ENCODE measurements at regions not wholly inside any gene's neighbourhood (a gene's known extent, or its start where the extent isn't known, plus 50 kb on each side); places are given as distances from the start of the nearest gene placed in this dataset.

DNA sequence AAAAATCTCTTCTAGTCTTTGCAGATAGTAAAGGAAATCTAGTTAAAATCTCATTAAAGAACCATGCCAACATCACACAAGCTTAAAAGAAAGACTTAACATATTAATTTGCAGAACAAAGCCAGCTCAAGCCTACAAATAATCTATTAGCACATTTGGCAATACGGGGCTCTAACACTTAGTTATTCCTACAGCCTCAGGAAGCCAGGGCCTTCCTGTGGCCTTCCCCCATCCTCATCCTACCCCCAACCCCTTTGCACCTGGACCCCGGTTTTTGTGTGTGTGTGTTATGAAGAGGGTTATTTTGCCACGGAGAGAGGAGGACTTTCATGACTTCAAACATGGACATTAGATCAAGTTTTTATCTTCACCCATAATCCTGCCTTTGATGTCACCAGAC lies 64.6 kb downstream of the FOXB2 start:
- H2AFZ ChIP-seq (ENCODE audit: control insufficient read depth, low read length), result no peak overlapping the region
- no peaks in the 10 kb centered on the region for H3K4me1 ChIP-seq (ENCODE audit: control insufficient read depth, extremely low read depth, insufficient read depth, low read length)
- no peak overlapping the region for H3K9ac ChIP-seq (ENCODE audit: control insufficient read depth, extremely low read depth, insufficient read depth, low read length)
- no peaks in the 10 kb centered on the region for H3K36me3 ChIP-seq (ENCODE audit: control insufficient read depth in 2 of 2, extremely low read depth in 1 of 2, insufficient read depth in 2 of 2, low read length in 2 of 2)
- dilution Hi-C loops (cut with MboI; ENCODE audit: extremely low pct_ligation_motif_present, low sequenced_read_pairs), result no loop called here
- no peaks in the 10 kb centered on the region for H3K79me2 ChIP-seq (ENCODE audit: control insufficient read depth, insufficient read depth, low read length)
- H3K4me2 ChIP-seq (ENCODE audit: control insufficient read depth, extremely low read depth, insufficient read depth, low read depth, low read length), result no peak overlapping the region
- no peaks in the 10 kb centered on the region for H3K9me1 ChIP-seq (ENCODE audit: control insufficient read depth, extremely low read depth, insufficient read depth, low read length)
- no peak for TF ChIP-seq EZH2 (IDR thresholded peaks at IDR 0.05; ENCODE audit: low read length)
- TF ChIP-seq, protein P1, sequence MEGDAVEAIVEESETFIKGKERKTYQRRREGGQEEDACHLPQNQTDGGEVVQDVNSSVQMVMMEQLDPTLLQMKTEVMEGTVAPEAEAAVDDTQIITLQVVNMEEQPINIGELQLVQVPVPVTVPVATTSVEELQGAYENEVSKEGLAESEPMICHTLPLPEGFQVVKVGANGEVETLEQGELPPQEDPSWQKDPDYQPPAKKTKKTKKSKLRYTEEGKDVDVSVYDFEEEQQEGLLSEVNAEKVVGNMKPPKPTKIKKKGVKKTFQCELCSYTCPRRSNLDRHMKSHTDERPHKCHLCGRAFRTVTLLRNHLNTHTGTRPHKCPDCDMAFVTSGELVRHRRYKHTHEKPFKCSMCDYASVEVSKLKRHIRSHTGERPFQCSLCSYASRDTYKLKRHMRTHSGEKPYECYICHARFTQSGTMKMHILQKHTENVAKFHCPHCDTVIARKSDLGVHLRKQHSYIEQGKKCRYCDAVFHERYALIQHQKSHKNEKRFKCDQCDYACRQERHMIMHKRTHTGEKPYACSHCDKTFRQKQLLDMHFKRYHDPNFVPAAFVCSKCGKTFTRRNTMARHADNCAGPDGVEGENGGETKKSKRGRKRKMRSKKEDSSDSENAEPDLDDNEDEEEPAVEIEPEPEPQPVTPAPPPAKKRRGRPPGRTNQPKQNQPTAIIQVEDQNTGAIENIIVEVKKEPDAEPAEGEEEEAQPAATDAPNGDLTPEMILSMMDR (optimal IDR thresholded peaks at IDR 0.05 in 1 of 3, IDR thresholded peaks at IDR 0.05 in 1 of 3, conservative IDR thresholded peaks at IDR 0.05 in 1 of 3; ENCODE audit: extremely low read depth in 1 of 3, insufficient read depth in 2 of 3, low read length in 3 of 3), result no peak
- no peak overlapping the region for H3K27ac ChIP-seq (ENCODE audit: control insufficient read depth, insufficient read depth, low read length)
- no peak overlapping the region for H3K4me3 ChIP-seq (ENCODE audit: control insufficient read depth in 2 of 3, extremely low read depth in 1 of 3, insufficient read depth in 2 of 3, low read depth in 1 of 3, low read length in 3 of 3)
- H4K20me1 ChIP-seq (ENCODE audit: control insufficient read depth, extremely low read depth, insufficient read depth, low read length), result no peaks in the 10 kb centered on the region
- FAIRE-seq, result no peak
- DNase-seq (ENCODE audit: low read depth, low spot score), result no peak
- H3K9me3 ChIP-seq (ENCODE audit: control insufficient read depth, low read depth, low read length), result no peaks in the 10 kb centered on the region
- peaks cover 5% of the 10 kb centered on the region for H3K27me3 ChIP-seq (ENCODE audit: control insufficient read depth, extremely low read depth, insufficient read depth, low read length)

DNA sequence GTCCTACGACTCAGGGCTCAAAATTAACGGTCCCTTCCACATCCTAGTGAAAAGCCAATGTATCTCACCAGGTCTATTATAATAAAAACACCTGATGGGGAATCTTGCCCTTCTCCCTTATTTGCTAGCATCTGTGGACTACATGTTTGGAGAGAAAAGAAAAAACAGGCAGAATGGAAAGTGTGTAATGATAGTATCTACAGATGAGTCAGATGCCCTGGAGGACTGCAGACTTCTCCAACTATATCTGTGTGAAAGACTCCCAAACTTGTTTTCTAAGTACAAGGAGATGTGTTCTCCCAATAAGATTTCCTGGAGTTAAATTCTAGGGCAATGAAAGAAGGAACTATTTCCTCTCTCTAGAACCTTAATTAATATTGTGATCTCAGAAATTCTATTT lies 66.0 kb downstream of the FOXB2 start:
- H3K4me1 ChIP-seq (ENCODE audit: control insufficient read depth, extremely low read depth, insufficient read depth, low read length), result no peaks in the 10 kb centered on the region
- FAIRE-seq (no peak), DNase-seq (ENCODE audit: low read depth, low spot score) (no peak)
- H3K27me3 ChIP-seq (ENCODE audit: control insufficient read depth, extremely low read depth, insufficient read depth, low read length), result peaks cover 5% of the 10 kb centered on the region
- H3K36me3 ChIP-seq (ENCODE audit: control insufficient read depth in 2 of 2, extremely low read depth in 1 of 2, insufficient read depth in 2 of 2, low read length in 2 of 2), result no peaks in the 10 kb centered on the region
- no peak overlapping the region for H3K27ac ChIP-seq (ENCODE audit: control insufficient read depth, insufficient read depth, low read length)
- dilution Hi-C loops (cut with MboI; ENCODE audit: extremely low pct_ligation_motif_present, low sequenced_read_pairs), result no loop called here
- H3K9ac ChIP-seq (ENCODE audit: control insufficient read depth, extremely low read depth, insufficient read depth, low read length), result no peak overlapping the region
- H3K4me2 ChIP-seq (ENCODE audit: control insufficient read depth, extremely low read depth, insufficient read depth, low read depth, low read length), result no peak overlapping the region
- H3K9me3 ChIP-seq (ENCODE audit: control insufficient read depth, low read depth, low read length), result no peaks in the 10 kb centered on the region
- no peaks in the 10 kb centered on the region for H4K20me1 ChIP-seq (ENCODE audit: control insufficient read depth, extremely low read depth, insufficient read depth, low read length)
- H2AFZ ChIP-seq (ENCODE audit: control insufficient read depth, low read length), result no peak overlapping the region
- TF ChIP-seq, protein P1 (optimal IDR thresholded peaks at IDR 0.05 in 1 of 3, IDR thresholded peaks at IDR 0.05 in 1 of 3, conservative IDR thresholded peaks at IDR 0.05 in 1 of 3; ENCODE audit: extremely low read depth in 1 of 3, insufficient read depth in 2 of 3, low read length in 3 of 3), result no peak
- TF ChIP-seq EZH2 (IDR thresholded peaks at IDR 0.05; ENCODE audit: low read length), result no peak
- H3K79me2 ChIP-seq (ENCODE audit: control insufficient read depth, insufficient read depth, low read length), result no peaks in the 10 kb centered on the region
- no peaks in the 10 kb centered on the region for H3K9me1 ChIP-seq (ENCODE audit: control insufficient read depth, extremely low read depth, insufficient read depth, low read length)
- H3K4me3 ChIP-seq (ENCODE audit: control insufficient read depth in 2 of 3, extremely low read depth in 1 of 3, insufficient read depth in 2 of 3, low read depth in 1 of 3, low read length in 3 of 3), result no peak overlapping the region
